OCI-LY1 (cell line): ENCODE measurements at regions not wholly inside any gene's neighbourhood (a gene's known extent, or its start where the extent isn't known, plus 50 kb on each side); places are given as distances from the start of the nearest gene placed in this dataset.

Experiments used
- H2AFZ ChIP-seq: fragments of 200-600 bp; sonication (generic), shearing (Covaris generic); 2 replicates; pipeline ENCODE4 v1.6.0; 2014; ENCODE audit warnings: antibody characterized with exemption, mild to moderate bottlenecking, low read length
- H3F3A ChIP-seq: fragments of 200-600 bp; sonication (generic), shearing (Covaris generic); 2 replicates; pipeline ENCODE4 v1.6.0; 2014; ENCODE audit warnings: mild to moderate bottlenecking, antibody characterized with exemption, low read length, moderate library complexity; ENCODE audit not compliant: insufficient read depth
- H3K27ac ChIP-seq: fragments of 200-600 bp; sonication (generic); 2 replicates; pipeline ENCODE4 v1.5.1; 2014; ENCODE audit warnings: low read length, mixed run types, mild to moderate bottlenecking, low read depth; ENCODE audit not compliant: poor library complexity, severe bottlenecking
- H3K27me3 ChIP-seq: fragments of 200-600 bp; sonication (generic); 2 replicates; pipeline ENCODE4 v1.6.0; 2014; ENCODE audit warnings: antibody characterized with exemption, mild to moderate bottlenecking, low read length, moderate library complexity; ENCODE audit not compliant: insufficient read depth
- H3K36me3 ChIP-seq: fragments of 200-600 bp; sonication (generic); 2 replicates; pipeline ENCODE4 v1.6.1; 2014; ENCODE audit warnings: mild to moderate bottlenecking, antibody characterized with exemption, low read length, moderate library complexity, mixed read lengths; ENCODE audit not compliant: insufficient read depth
- H3K4me1 ChIP-seq: fragments of 200-600 bp; sonication (generic); 2 replicates; pipeline ENCODE4 v1.5.1; 2014; ENCODE audit warnings: mild to moderate bottlenecking, low read length, moderate library complexity; ENCODE audit not compliant: insufficient read depth, severe bottlenecking
- H3K4me2 ChIP-seq: fragments of 200-600 bp; sonication (generic), shearing (Covaris generic); 2 replicates; pipeline ENCODE4 v1.6.1; 2014; ENCODE audit warnings: low read length
- H3K4me3 ChIP-seq: fragments of 200-600 bp; sonication (generic); 2 replicates; pipeline ENCODE4 v1.5.1; 2014; ENCODE audit warnings: low read length, low read depth, mild to moderate bottlenecking, mixed read lengths; ENCODE audit not compliant: poor library complexity, severe bottlenecking
- H3K79me2 ChIP-seq: fragments of 200-600 bp; shearing (Covaris generic); 2 replicates; pipeline ENCODE4 v1.6.1; 2016; ENCODE audit warnings: mixed run types, low read length, mixed read lengths; ENCODE audit not compliant: insufficient read depth
- H3K9ac ChIP-seq: fragments of 200-600 bp; sonication (generic), shearing (Covaris generic); 2 replicates; pipeline ENCODE4 v1.6.1; 2014; ENCODE audit warnings: mild to moderate bottlenecking, low read length, mixed read lengths
- H3K9me2 ChIP-seq: fragments of 200-600 bp; sonication (generic), shearing (Covaris generic); 2 replicates; pipeline ENCODE4 v1.6.1; 2014; ENCODE audit warnings: low read depth, mild to moderate bottlenecking, low read length, mixed read lengths
- H3K9me3 ChIP-seq: fragments of 200-600 bp; shearing (Covaris generic); 2 replicates; pipeline ENCODE4 v1.6.1; 2014; ENCODE audit warnings: low read length, mixed read lengths
- H4K20me1 ChIP-seq: fragments of 200-600 bp; sonication (generic), shearing (Covaris generic); 2 replicates; pipeline ENCODE4 v1.6.0; 2016; ENCODE audit warnings: mild to moderate bottlenecking, low read length; ENCODE audit not compliant: insufficient read depth
- CTCF ChIP-seq: fragments of 200-600 bp; sonication (generic), shearing (Covaris generic); IDR thresholded peaks from 2 replicates; pipeline ENCODE4 v1.5.1; 2017; ENCODE audit warnings: mild to moderate bottlenecking, antibody characterized with exemption, low read length, moderate library complexity, mixed read lengths
- EZH2 ChIP-seq: fragments of 200-600 bp; sonication (generic), shearing (Covaris generic); IDR thresholded peaks from 2 replicates; pipeline ENCODE4 v1.8.0; 2017; ENCODE audit warnings: borderline replicate concordance, mixed run types, mild to moderate bottlenecking, antibody characterized with exemption, low read length, moderate library complexity, mixed read lengths

GRCh38 chr11:10925149-10925926, 67.5 kb upstream of the ZBED5 start:
- no peak overlapping the region for H2AFZ ChIP-seq
- no peak overlapping the region for H3K9ac ChIP-seq
- no peaks in the 10 kb centered on the region for H3K27me3 ChIP-seq
- H3K4me1 ChIP-seq: no peaks in the 10 kb centered on the region
- no peak overlapping the region for H3K4me3 ChIP-seq
- H3K4me2 ChIP-seq: no peak overlapping the region
- H3K27ac ChIP-seq: no peak overlapping the region
- no peaks in the 10 kb centered on the region for H3K36me3 ChIP-seq
- no peaks in the 10 kb centered on the region for H3K79me2 ChIP-seq
- no peaks in the 10 kb centered on the region for H4K20me1 ChIP-seq
- H3K9me2 ChIP-seq: no peaks in the 10 kb centered on the region
- no peaks in the 10 kb centered on the region for H3K9me3 ChIP-seq
- no peaks in the 10 kb centered on the region for H3F3A ChIP-seq
- no peak for TF ChIP-seq CTCF
- TF ChIP-seq EZH2: no peak

GRCh38 chr11:10923882-10924281, 66.0 kb upstream of the ZBED5 start:
- Histone ChIP-seq H3K27me3 (no peaks in the 10 kb centered on the region), H3K4me3 (no peak overlapping the region), H3K27ac (no peak overlapping the region), H3K9me3 (no peaks in the 10 kb centered on the region), H3K79me2 (no peaks in the 10 kb centered on the region), H3K9ac (no peak overlapping the region), H2AFZ (no peak overlapping the region), H3K36me3 (no peaks in the 10 kb centered on the region), H4K20me1 (no peaks in the 10 kb centered on the region), H3F3A (no peaks in the 10 kb centered on the region), H3K4me2 (no peak overlapping the region), H3K4me1 (no peaks in the 10 kb centered on the region), H3K9me2 (no peaks in the 10 kb centered on the region)
- no peak for TF ChIP-seq EZH2
- no peak for TF ChIP-seq CTCF

GRCh38 chr11:10922892-10923291, 65.0 kb upstream of the ZBED5 start:
- no peaks in the 10 kb centered on the region for H3K27me3 ChIP-seq
- no peak overlapping the region for H3K4me2 ChIP-seq
- no peaks in the 10 kb centered on the region for H4K20me1 ChIP-seq
- peaks cover 3% of the 10 kb centered on the region; the same call in 1 of the 2 replicates for H3K9me3 ChIP-seq
- no peak overlapping the region for H3K4me3 ChIP-seq
- H2AFZ ChIP-seq: no peak overlapping the region
- H3K79me2 ChIP-seq: no peaks in the 10 kb centered on the region
- H3K4me1 ChIP-seq: no peaks in the 10 kb centered on the region
- no peak overlapping the region for H3K27ac ChIP-seq
- TF ChIP-seq CTCF: no peak
- TF ChIP-seq EZH2: no peak
- H3K9ac ChIP-seq: no peak overlapping the region
- H3K36me3 ChIP-seq: no peaks in the 10 kb centered on the region
- no peaks in the 10 kb centered on the region for H3F3A ChIP-seq
- no peaks in the 10 kb centered on the region for H3K9me2 ChIP-seq
